ENCODE measurements at regions not wholly inside any gene's neighbourhood (a gene's known extent, or its start where the extent isn't known, plus 50 kb on each side); places are given as distances from the start of the nearest gene placed in this dataset.
A peak's percentile ranks its signal among the peaks of the same experiment; 100 is the strongest.

- H3K9ac ChIP-seq (ENCODE audit: extremely low read depth, low read length, poor library complexity, severe bottlenecking) = no peak overlapping the region
- H3K36me3 ChIP-seq (ENCODE audit: control insufficient read depth, insufficient read depth, low read length) = no peaks in the 10 kb centered on the region
- H3K4me3 Mint-ChIP-seq = no peak overlapping the region
- H3K4me3 ChIP-seq (ENCODE audit: low read length) = no peak overlapping the region
- peaks cover 3% of the 10 kb centered on the region for H3K27me3 Mint-ChIP-seq (ENCODE audit: insufficient read depth)
- DNase-seq = no peak
- no peaks in the 10 kb centered on the region for H3K36me3 Mint-ChIP-seq (ENCODE audit: low read depth)
- no peak overlapping the region for H3K27ac Mint-ChIP-seq
- peaks cover 4% of the 10 kb centered on the region for H3K9me3 ChIP-seq (ENCODE audit: control insufficient read depth, low read length)
- WGBS, 2 experiments (ENCODE audit: insufficient coverage in 1 of 2, insufficient read length in 1 of 2) = 84 to 100% methylated on average over 2 of the region's 2 CpGs
- H3K4me1 ChIP-seq (ENCODE audit: control insufficient read depth, insufficient read depth, low read length) = peaks cover 11% of the 10 kb centered on the region
- peaks cover 12% of the 10 kb centered on the region for H3K9me3 Mint-ChIP-seq
- peaks cover 17% of the 10 kb centered on the region for H3K4me1 Mint-ChIP-seq
- H3K27ac ChIP-seq (ENCODE audit: low read depth, low read length) = no peak overlapping the region
- TF ChIP-seq CTCF (conservative IDR thresholded peaks at IDR 0.05) = no peak
- H3K27me3 ChIP-seq (ENCODE audit: control insufficient read depth, insufficient read depth, low read length, poor library complexity, severe bottlenecking) = no peaks in the 10 kb centered on the region
These were observed 99.8 kb upstream of the PLCL2 start for GRCh38 chr3:16784973-16785372.

GRCh38 chr3:16785465-16785864 is 99.3 kb upstream of the PLCL2 start:
- 96 to 100% methylated on average over 1 of the region's 1 CpG for WGBS, 2 experiments (ENCODE audit: insufficient coverage in 1 of 2, insufficient read length in 1 of 2)
- H3K27ac Mint-ChIP-seq = no peak overlapping the region
- H3K4me3 ChIP-seq (ENCODE audit: low read length) = no peak overlapping the region
- peaks cover 8% of the 10 kb centered on the region for H3K9me3 Mint-ChIP-seq
- no peak for DNase-seq
- no peak overlapping the region for H3K9ac ChIP-seq (ENCODE audit: extremely low read depth, low read length, poor library complexity, severe bottlenecking)
- peaks cover 16% of the 10 kb centered on the region for H3K4me1 ChIP-seq (ENCODE audit: control insufficient read depth, insufficient read depth, low read length)
- H3K9me3 ChIP-seq (ENCODE audit: control insufficient read depth, low read length) = peaks cover 4% of the 10 kb centered on the region
- H3K4me1 Mint-ChIP-seq = peaks cover 22% of the 10 kb centered on the region
- no peaks in the 10 kb centered on the region for H3K36me3 Mint-ChIP-seq (ENCODE audit: low read depth)
- H3K36me3 ChIP-seq (ENCODE audit: control insufficient read depth, insufficient read depth, low read length) = no peaks in the 10 kb centered on the region
- H3K27ac ChIP-seq (ENCODE audit: low read depth, low read length) = no peak overlapping the region
- TF ChIP-seq CTCF (conservative IDR thresholded peaks at IDR 0.05) = no peak
- H3K27me3 ChIP-seq (ENCODE audit: control insufficient read depth, insufficient read depth, low read length, poor library complexity, severe bottlenecking) = no peaks in the 10 kb centered on the region
- peaks cover 3% of the 10 kb centered on the region for H3K27me3 Mint-ChIP-seq (ENCODE audit: insufficient read depth)
- no peak overlapping the region for H3K4me3 Mint-ChIP-seq

GRCh38 chr3:16788440-16789056 is 96.2 kb upstream of the PLCL2 start:
- Mint-ChIP-seq H3K4me1 (peaks cover 39% of the 10 kb centered on the region), H3K27me3 (ENCODE audit: insufficient read depth) (peaks cover 2% of the 10 kb centered on the region), H3K9me3 (peaks cover 3% of the 10 kb centered on the region), H3K4me3 (no peak overlapping the region), H3K27ac (peak overlapping the region; percentile 14), H3K36me3 (ENCODE audit: low read depth) (no peaks in the 10 kb centered on the region)
- Histone ChIP-seq H3K27ac (ENCODE audit: low read depth, low read length) (no peak overlapping the region), H3K9ac (ENCODE audit: extremely low read depth, low read length, poor library complexity, severe bottlenecking) (no peak overlapping the region), H3K4me1 (ENCODE audit: control insufficient read depth, insufficient read depth, low read length) (peaks cover 17% of the 10 kb centered on the region), H3K9me3 (ENCODE audit: control insufficient read depth, low read length) (peaks cover 4% of the 10 kb centered on the region), H3K36me3 (ENCODE audit: control insufficient read depth, insufficient read depth, low read length) (no peaks in the 10 kb centered on the region), H3K4me3 (ENCODE audit: low read length) (no peak overlapping the region), H3K27me3 (ENCODE audit: control insufficient read depth, insufficient read depth, low read length, poor library complexity, severe bottlenecking) (no peaks in the 10 kb centered on the region)
- DNase-seq = no peak
- 72 to 100% methylated on average over 1 to 6 of the region's 6 CpGs for whole genome bisulfite sequencing, 2 experiments (ENCODE audit: insufficient coverage in 1 of 2, insufficient read length in 1 of 2)
- no peak for TF ChIP-seq CTCF (conservative IDR thresholded peaks at IDR 0.05)
